ENCODE measurements at regions not wholly inside any gene's neighbourhood (a gene's known extent, or its start where the extent isn't known, plus 50 kb on each side); places are given as distances from the start of the nearest gene placed in this dataset.

DNA sequence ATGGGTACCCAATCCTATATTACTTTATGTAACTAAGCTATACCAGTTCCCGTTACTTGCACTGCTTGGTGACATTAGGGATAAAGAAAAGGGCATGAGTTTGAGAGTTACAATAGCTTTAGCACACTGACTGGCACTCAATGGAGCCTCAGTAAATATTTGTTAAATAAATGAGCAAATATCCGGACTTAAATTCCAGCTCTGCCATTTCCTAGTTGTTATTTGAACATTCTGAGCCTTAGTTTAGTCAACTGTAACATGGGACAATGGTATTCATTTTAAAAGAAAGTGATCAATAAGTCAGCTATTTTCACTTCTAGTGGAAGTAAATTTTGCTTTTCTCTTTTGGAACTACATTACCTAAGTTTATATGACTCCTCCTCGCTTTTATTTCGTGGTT is 198.7 kb downstream of the ZC3H11B start:
- TF ChIP-seq ZBTB7A (IDR thresholded peaks at IDR 0.05; ENCODE audit: low read depth) (no peak), CEBPB (IDR thresholded peaks at IDR 0.05) (no peak), YY1 (IDR thresholded peaks at IDR 0.05; ENCODE audit: low read depth) (no peak)
- TF ChIP-seq, protein P1, sequence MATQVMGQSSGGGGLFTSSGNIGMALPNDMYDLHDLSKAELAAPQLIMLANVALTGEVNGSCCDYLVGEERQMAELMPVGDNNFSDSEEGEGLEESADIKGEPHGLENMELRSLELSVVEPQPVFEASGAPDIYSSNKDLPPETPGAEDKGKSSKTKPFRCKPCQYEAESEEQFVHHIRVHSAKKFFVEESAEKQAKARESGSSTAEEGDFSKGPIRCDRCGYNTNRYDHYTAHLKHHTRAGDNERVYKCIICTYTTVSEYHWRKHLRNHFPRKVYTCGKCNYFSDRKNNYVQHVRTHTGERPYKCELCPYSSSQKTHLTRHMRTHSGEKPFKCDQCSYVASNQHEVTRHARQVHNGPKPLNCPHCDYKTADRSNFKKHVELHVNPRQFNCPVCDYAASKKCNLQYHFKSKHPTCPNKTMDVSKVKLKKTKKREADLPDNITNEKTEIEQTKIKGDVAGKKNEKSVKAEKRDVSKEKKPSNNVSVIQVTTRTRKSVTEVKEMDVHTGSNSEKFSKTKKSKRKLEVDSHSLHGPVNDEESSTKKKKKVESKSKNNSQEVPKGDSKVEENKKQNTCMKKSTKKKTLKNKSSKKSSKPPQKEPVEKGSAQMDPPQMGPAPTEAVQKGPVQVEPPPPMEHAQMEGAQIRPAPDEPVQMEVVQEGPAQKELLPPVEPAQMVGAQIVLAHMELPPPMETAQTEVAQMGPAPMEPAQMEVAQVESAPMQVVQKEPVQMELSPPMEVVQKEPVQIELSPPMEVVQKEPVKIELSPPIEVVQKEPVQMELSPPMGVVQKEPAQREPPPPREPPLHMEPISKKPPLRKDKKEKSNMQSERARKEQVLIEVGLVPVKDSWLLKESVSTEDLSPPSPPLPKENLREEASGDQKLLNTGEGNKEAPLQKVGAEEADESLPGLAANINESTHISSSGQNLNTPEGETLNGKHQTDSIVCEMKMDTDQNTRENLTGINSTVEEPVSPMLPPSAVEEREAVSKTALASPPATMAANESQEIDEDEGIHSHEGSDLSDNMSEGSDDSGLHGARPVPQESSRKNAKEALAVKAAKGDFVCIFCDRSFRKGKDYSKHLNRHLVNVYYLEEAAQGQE (IDR thresholded peaks at IDR 0.05; ENCODE audit: low read depth) = no peak
- TF ChIP-seq, protein P2, sequence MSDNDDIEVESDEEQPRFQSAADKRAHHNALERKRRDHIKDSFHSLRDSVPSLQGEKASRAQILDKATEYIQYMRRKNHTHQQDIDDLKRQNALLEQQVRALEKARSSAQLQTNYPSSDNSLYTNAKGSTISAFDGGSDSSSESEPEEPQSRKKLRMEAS (IDR thresholded peaks at IDR 0.05) = no peak
